22Rv1 (cell line): ENCODE measurements at regions not wholly inside any gene's neighbourhood (a gene's known extent, or its start where the extent isn't known, plus 50 kb on each side); places are given as distances from the start of the nearest gene placed in this dataset.

Source experiments
- CTCF ChIP-seq: fragments of 450-650 bp; IDR thresholded peaks from 2 replicates; pipeline ENCODE4 v1.5.1; 2017; ENCODE audit warnings: mild to moderate bottlenecking
- ZFX ChIP-seq: fragments of 450-650 bp; IDR thresholded peaks from 2 replicates; pipeline ENCODE4 v1.6.1; 2017; ENCODE audit warnings: antibody characterized with exemption, borderline replicate concordance

GRCh38 chr12:114481200-114481535 lies 75.2 kb upstream of the TBX5 start:
- TF ChIP-seq CTCF (no peak), ZFX (no peak)
